ENCODE measurements at regions not wholly inside any gene's neighbourhood (a gene's known extent, or its start where the extent isn't known, plus 50 kb on each side); places are given as distances from the start of the nearest gene placed in this dataset.
"Not testable (repeated sequence)": the region's sequence is repeated elsewhere in the genome, so short reads cannot be mapped to it uniquely, and the experiment has no call there.

GRCh38 chr4:23945451-23946017 is 55.7 kb upstream of the PPARGC1A start:
- Mint-ChIP-seq H3K9me3 (no peaks in the 10 kb centered on the region), H3K27ac (no peak overlapping the region), H3K36me3 (ENCODE audit: low read depth) (no peaks in the 10 kb centered on the region), H3K4me3 (no peak overlapping the region), H3K4me1 (ENCODE audit: low read depth) (no peaks in the 10 kb centered on the region), H3K27me3 (peaks cover 1% of the 10 kb centered on the region)
- CTCF ChIA-PET = no interaction called here
- DNase-seq = no peak
- intact Hi-C loops (cut with micrococcal nuclease) = no loop called here
- POLR2A ChIA-PET = no interaction called here
- ATAC-seq = no peak
- TF ChIP-seq, protein P1, sequence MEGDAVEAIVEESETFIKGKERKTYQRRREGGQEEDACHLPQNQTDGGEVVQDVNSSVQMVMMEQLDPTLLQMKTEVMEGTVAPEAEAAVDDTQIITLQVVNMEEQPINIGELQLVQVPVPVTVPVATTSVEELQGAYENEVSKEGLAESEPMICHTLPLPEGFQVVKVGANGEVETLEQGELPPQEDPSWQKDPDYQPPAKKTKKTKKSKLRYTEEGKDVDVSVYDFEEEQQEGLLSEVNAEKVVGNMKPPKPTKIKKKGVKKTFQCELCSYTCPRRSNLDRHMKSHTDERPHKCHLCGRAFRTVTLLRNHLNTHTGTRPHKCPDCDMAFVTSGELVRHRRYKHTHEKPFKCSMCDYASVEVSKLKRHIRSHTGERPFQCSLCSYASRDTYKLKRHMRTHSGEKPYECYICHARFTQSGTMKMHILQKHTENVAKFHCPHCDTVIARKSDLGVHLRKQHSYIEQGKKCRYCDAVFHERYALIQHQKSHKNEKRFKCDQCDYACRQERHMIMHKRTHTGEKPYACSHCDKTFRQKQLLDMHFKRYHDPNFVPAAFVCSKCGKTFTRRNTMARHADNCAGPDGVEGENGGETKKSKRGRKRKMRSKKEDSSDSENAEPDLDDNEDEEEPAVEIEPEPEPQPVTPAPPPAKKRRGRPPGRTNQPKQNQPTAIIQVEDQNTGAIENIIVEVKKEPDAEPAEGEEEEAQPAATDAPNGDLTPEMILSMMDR (IDR thresholded peaks at IDR 0.05) = no peak

- H3K4me1 Mint-ChIP-seq (ENCODE audit: low read depth); H3K9me3 Mint-ChIP-seq; H3K27me3 Mint-ChIP-seq; ATAC-seq; POLR2A ChIA-PET; intact Hi-C loops (cut with micrococcal nuclease); H3K27ac Mint-ChIP-seq; H3K4me3 Mint-ChIP-seq; DNase-seq; H3K36me3 Mint-ChIP-seq (ENCODE audit: low read depth); CTCF ChIA-PET: not testable (repeated sequence)
Observed at GRCh38 chr4:23944556-23944955, 54.7 kb upstream of the PPARGC1A start.

GRCh38 chr4:23943478-23943877 is 53.6 kb upstream of the PPARGC1A start:
- no peaks in the 10 kb centered on the region for H3K9me3 Mint-ChIP-seq
- ATAC-seq (no peak), DNase-seq (no peak)
- TF ChIP-seq, protein P1 (IDR thresholded peaks at IDR 0.05) = no peak
- no peaks in the 10 kb centered on the region for H3K36me3 Mint-ChIP-seq (ENCODE audit: low read depth)
- H3K4me1 Mint-ChIP-seq (ENCODE audit: low read depth) = no peaks in the 10 kb centered on the region
- intact Hi-C loops (cut with micrococcal nuclease) = no loop called here
- peaks cover 1% of the 10 kb centered on the region for H3K27me3 Mint-ChIP-seq
- H3K4me3 Mint-ChIP-seq = no peak overlapping the region
- no peak overlapping the region for H3K27ac Mint-ChIP-seq
- ChIA-PET POLR2A (no interaction called here), CTCF (no interaction called here)

- H3K4me1 Mint-ChIP-seq (ENCODE audit: low read depth) = no peaks in the 10 kb centered on the region
- DNase-seq (no peak), ATAC-seq (no peak)
- ChIA-PET CTCF (no interaction called here), POLR2A (no interaction called here)
- TF ChIP-seq, protein P1 (IDR thresholded peaks at IDR 0.05) = no peak
- H3K27me3 Mint-ChIP-seq = peaks cover 1% of the 10 kb centered on the region
- no peaks in the 10 kb centered on the region for H3K9me3 Mint-ChIP-seq
- H3K27ac Mint-ChIP-seq = no peak overlapping the region
- no peaks in the 10 kb centered on the region for H3K36me3 Mint-ChIP-seq (ENCODE audit: low read depth)
- intact Hi-C loops (cut with micrococcal nuclease) = no loop called here
- no peak overlapping the region for H3K4me3 Mint-ChIP-seq
Observed at GRCh38 chr4:23942471-23942870, 52.6 kb upstream of the PPARGC1A start.
